GM12891 (cell line): ENCODE measurements at regions not wholly inside any gene's neighbourhood (a gene's known extent, or its start where the extent isn't known, plus 50 kb on each side); places are given as distances from the start of the nearest gene placed in this dataset.

ENCODE experiments used
- POLR2A ChIP-seq: IDR thresholded peaks from 2 replicates; pipeline ENCODE4 v1.6.1; 2011; ENCODE audit warnings: low read depth, low read length, control low read depth
- POLR2AphosphoS5 ChIP-seq: IDR thresholded peaks from 2 replicates; pipeline ENCODE4 v1.6.1; 2011; ENCODE audit warnings: low read depth, low read length, control low read depth
- POU2F2 ChIP-seq: IDR thresholded peaks from 2 replicates; pipeline ENCODE4 v1.6.1; 2011; ENCODE audit warnings: low read depth, mild to moderate bottlenecking, control low read depth, low read length, moderate library complexity
- SPI1 ChIP-seq: IDR thresholded peaks from 2 replicates; pipeline ENCODE4 v1.6.1; 2011; ENCODE audit warnings: low read depth, low read length, control low read depth
- TAF1 ChIP-seq: IDR thresholded peaks from 2 replicates; pipeline ENCODE4 v1.6.1; 2011; ENCODE audit warnings: low read depth, low read length, control low read depth

DNA sequence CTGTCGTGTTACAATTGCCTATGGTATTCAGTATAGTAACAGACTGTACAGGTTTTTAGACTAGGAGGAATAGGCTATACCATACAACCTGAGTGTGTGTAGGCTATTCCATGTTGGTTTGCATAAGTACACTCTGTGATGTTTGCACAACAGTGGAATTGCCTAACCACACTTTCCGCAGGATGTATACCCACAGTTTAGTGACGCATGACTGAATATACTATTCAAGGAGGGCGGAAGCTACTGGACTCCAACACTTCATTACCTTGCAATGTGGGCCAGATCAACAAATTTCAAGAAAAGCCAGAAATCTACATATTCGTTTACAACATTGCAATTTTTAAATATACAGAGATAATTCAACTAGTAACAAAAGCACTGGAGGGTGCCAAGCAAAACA is 317.2 kb downstream of the PDGFC start:
- TF ChIP-seq TAF1 = no peak
- no peak for TF ChIP-seq SPI1
- TF ChIP-seq POLR2AphosphoS5 = no peak
- no peak for TF ChIP-seq POLR2A
- TF ChIP-seq POU2F2 = no peak
